HG02943 (cell line): ENCODE measurements at regions not wholly inside any gene's neighbourhood (a gene's known extent, or its start where the extent isn't known, plus 50 kb on each side); places are given as distances from the start of the nearest gene placed in this dataset.

Experiments used
- ATAC-seq: cut with Tn5 transposase; IDR thresholded peaks from one replicate; pipeline ENCODE4 v1.9.1; 2021; ENCODE audit warnings: mild to moderate bottlenecking, low read depth, moderate library complexity; ENCODE audit not compliant: unreplicated experiment

GRCh38 chr3:127104586-127104985 lies 88.3 kb upstream of the PRR23E start:
- ATAC-seq: no peak

DNA sequence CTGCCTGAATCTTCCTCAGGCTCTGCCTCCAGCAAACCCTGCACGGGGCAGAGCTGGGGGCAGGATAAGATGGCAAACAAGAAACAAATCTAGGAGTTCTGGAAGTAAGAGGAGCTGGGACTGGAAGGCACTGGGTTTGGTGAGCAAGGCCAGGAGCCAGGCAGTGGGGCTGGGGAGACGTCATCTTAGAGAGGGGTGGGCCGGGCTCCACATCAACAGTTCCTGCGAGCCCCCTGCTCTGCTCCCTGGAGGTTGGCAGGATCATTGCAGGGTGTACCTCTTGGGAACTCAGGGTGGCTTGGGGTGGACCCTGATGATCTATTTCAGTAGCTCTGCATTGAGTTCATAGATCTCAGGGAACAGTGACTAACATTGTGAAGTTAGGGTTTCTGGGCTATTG lies 87.3 kb upstream of the PRR23E start:
- ATAC-seq: no peak

DNA sequence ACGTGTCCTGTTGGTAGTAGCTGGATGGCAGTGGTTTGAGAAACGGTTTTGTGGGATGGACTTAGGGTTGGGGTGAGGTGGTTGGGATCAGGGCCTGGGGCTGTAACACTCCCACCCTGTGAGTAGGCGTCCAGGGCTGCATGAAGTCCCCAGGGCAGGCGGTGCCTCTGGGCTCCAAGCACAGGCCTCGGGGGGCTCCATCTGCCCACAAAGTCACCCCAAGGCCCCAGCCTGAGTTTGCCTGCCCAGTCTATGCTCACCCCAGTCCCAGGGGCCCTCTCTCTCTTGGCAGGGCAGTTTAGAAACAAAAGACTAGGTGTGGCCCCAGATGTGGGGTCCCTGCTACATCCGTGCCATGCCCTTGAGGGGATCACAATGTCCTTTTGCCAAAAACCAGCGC lies 86.9 kb upstream of the PRR23E start:
- ATAC-seq: no peak

DNA sequence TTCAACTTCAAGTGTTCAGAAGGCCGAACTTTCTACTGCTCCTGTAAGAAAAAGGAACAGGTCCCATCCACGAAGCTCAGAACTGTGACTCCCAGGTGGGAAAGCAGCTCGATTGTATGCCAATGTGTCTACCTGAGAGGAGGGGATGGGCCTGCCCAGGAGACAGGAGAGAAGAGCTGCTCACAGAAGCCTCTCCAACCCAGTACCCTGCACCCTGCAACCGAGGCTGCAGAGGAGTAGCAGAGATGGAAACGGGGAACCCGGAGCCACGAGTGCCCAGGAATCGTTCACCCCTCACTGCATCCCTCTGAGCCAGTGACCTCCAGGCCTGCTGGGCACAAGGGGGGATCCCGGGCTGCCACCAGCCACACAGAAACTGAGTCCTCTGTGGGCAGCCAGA lies 86.5 kb upstream of the PRR23E start:
- no peak for ATAC-seq

DNA sequence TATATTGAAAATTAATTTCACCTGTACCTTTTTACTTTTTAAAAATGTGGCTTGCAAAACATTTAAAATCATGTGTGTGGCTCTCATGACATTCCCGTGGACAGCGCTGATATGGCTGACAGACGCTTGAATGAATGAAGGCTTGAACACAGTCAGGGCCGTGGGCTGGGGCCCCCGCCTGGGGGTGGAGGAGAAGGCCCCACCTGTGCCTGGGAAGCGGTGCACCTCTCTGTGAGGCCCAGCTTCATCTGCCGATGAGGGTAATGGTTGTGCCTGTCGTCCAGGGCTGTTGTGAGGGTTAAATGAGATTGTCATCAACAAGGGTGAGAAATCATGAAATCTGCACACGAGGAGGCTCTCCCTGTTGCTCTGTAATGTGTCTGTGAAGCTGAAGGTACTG lies 85.9 kb upstream of the PRR23E start:
- no peak for ATAC-seq

GRCh38 chr3:127107491-127108375 lies 85.2 kb upstream of the PRR23E start:
- ATAC-seq: no peak

GRCh38 chr3:127108796-127109195 lies 84.1 kb upstream of the PRR23E start:
- no peak for ATAC-seq

DNA sequence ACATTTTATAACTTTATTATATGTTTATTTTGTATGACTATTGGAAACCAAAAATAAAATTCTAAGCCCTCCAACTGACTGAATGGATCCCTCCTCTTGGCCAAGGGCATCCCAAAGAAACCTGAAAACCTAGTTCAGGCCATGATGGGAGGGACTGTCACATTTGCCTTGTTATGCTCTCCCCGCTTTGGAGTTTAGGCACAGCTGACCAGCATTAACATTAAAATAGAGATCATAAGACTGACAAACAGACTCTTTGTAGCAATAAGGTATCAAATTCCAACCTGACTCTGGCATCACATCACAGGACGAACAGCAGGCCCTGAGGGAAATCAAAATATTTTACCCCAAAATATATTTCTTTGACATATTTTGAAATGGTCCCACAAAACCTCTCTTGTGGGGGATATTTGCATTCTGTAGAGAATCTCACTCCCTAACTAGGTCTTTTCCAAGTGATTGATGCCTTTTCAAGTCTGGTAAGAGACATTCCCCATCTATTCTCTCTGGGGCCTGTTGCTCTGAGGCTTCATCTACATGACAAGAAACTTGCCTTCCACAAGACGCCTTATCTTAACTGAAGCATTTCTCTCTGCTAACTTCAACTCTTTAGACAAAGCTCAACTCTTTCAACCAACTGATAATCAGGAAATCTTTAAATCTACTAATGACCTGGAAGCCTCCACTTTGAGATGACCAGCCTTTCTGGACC lies 81.8 kb upstream of the PRR23E start:
- ATAC-seq: no peak

GRCh38 chr3:127112796-127113570 lies 79.9 kb upstream of the PRR23E start:
- ATAC-seq: no peak

DNA sequence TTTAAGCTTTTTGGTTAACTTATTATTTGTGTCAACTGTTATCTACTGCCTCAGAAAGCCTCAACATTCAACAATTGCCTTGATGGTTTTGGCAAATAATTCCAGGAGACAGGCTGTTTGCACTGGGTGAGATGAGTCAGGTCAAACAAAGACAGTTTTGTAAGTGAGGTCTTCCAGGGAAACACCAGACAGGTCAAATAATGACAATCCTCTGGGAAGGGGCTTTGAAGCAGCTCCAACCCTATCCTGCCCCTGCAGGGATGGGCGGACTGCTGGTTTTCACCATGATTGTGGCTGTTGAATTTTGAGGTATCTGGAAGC lies 79.4 kb upstream of the PRR23E start:
- no peak for ATAC-seq

GRCh38 chr3:127114337-127115070 lies 78.4 kb upstream of the PRR23E start:
- ATAC-seq: no peak

- no peak for ATAC-seq
Observed at GRCh38 chr3:127115691-127116351, 77.1 kb upstream of the PRR23E start.

DNA sequence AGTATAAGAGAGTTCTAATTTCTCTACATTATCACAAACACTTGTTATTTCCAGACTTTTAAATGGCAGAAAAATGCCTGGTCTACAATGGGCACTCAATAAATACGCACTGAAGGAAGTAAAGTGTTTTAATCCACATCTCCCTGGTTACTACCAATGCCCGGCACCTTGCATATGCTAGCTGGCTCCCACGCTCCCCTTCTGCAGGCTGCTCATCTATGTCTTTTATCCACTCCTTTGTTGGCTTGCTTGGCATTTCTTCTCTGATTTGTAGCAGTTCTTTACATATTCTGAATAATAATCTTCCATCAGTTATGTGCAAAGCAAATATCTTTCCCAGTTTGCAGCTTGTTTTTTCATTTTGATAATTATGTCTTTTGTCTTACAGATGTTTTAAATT lies 74.6 kb upstream of the PRR23E start:
- ATAC-seq: no peak

DNA sequence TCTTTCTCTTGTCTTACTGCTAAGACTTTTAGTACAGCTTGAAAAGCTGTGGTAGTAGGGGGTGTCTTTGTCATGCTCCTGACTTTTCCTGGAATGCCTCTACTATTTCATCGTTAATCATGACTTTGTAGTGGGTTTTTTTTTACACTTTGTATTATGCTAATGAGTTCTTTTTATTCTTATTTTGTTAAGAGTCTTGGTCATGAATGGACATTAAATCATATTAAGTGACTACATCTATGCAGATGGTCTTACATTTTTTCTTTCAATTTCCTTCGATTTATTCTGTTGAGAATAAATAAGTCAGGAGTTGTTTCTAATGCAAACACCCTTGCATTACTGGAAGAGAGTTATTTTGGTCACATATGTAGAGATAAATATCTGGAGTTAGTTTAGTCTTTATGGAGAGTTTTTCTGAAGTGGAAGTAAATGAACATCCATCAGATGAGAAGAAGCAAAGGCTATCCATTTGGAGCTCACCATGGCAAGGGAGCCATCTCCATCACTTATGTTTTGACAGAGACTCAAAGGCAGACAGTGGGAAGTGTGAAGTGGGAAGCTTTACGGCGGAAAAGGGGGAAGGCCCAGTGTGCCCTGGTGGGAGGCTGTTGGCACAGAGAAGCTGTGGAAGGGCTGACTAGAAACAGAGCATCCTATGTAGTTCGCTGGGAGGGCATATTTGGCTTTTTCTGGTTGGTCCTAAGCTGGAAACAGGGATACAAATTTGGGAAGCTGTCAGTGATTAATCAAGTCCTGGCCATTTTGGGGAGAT lies 73.1 kb upstream of the PRR23E start:
- ATAC-seq: no peak

- ATAC-seq: no peak
Observed at GRCh38 chr3:127120851-127121647, 71.9 kb upstream of the PRR23E start.

GRCh38 chr3:127121885-127122284 lies 71.0 kb upstream of the PRR23E start:
- ATAC-seq: no peak

GRCh38 chr3:127123533-127123932 lies 69.4 kb upstream of the PRR23E start:
- no peak for ATAC-seq

- ATAC-seq: no peak
Observed at GRCh38 chr3:127124120-127124519, 68.8 kb upstream of the PRR23E start.
